Nucleus accumbens (tissue), 56 donors: ENCODE measurements at regions not wholly inside any gene's neighbourhood (a gene's known extent, or its start where the extent isn't known, plus 50 kb on each side); places are given as distances from the start of the nearest gene placed in this dataset.

ENCODE experiments used
- DNase-seq, 56 donors: peaks; one replicate each; lab custom pipeline; 2025; lab: John Stamatoyannopoulos, UW

GRCh38 chr1:232452736-232453440 lies 177.0 kb downstream of the SIPA1L2 start:
- no peak for DNase-seq

- DNase-seq = no peak
Observed at GRCh38 chr1:232452117-232452516, 177.8 kb downstream of the SIPA1L2 start.

- no peak for DNase-seq
Observed at GRCh38 chr1:232451506-232451905, 178.4 kb downstream of the SIPA1L2 start.

GRCh38 chr1:232450615-232451014 lies 179.3 kb downstream of the SIPA1L2 start:
- DNase-seq = no peak

GRCh38 chr1:232447125-232447524 lies 182.8 kb downstream of the SIPA1L2 start:
- DNase-seq = no peak

GRCh38 chr1:232445361-232446106 lies 184.4 kb downstream of the SIPA1L2 start:
- DNase-seq = no peak

- no peak for DNase-seq
Observed at GRCh38 chr1:232443372-232443771, 186.6 kb downstream of the SIPA1L2 start.

GRCh38 chr1:232441036-232441411 lies 188.9 kb downstream of the SIPA1L2 start:
- DNase-seq = no peak

- DNase-seq = no peak
Observed at GRCh38 chr1:232440325-232441035, 189.5 kb downstream of the SIPA1L2 start.

GRCh38 chr1:232439011-232439410 lies 190.9 kb downstream of the SIPA1L2 start:
- no peak for DNase-seq

- DNase-seq = peak in 15 of 56 donors; percentile 3 to 28 (median 11)
Observed at GRCh38 chr1:232438476-232438875, 191.5 kb downstream of the SIPA1L2 start.

GRCh38 chr1:232437510-232437909 lies 192.4 kb downstream of the SIPA1L2 start:
- DNase-seq = no peak

- peak in 1 of 56 donors; percentile 4 for DNase-seq
Observed at GRCh38 chr1:232435729-232436128, 194.2 kb downstream of the SIPA1L2 start.

GRCh38 chr1:232432313-232432712 lies 197.6 kb downstream of the SIPA1L2 start:
- DNase-seq = peak in 24 of 56 donors; percentile 2 to 62 (median 22)

- no peak for DNase-seq
Observed at GRCh38 chr1:232431748-232432147, 198.2 kb downstream of the SIPA1L2 start.

GRCh38 chr1:232431326-232431725 lies 198.6 kb downstream of the SIPA1L2 start:
- peak in 5 of 56 donors; percentile 2 to 7 (median 2) for DNase-seq

- DNase-seq = no peak
Observed at GRCh38 chr1:232430467-232430866, 199.5 kb downstream of the SIPA1L2 start.

GRCh38 chr1:232428786-232429530 lies 201.0 kb downstream of the SIPA1L2 start:
- DNase-seq = no peak

GRCh38 chr1:232428036-232428645 lies 201.8 kb downstream of the SIPA1L2 start:
- no peak for DNase-seq

GRCh38 chr1:232426801-232427200 lies 203.1 kb downstream of the SIPA1L2 start:
- DNase-seq = no peak
